MM.1S (cell line): ENCODE measurements at regions not wholly inside any gene's neighbourhood (a gene's known extent, or its start where the extent isn't known, plus 50 kb on each side); places are given as distances from the start of the nearest gene placed in this dataset.

Experiments used
- CTCF ChIP-seq: fragments of 300-600 bp; sonication (generic); IDR thresholded peaks from 2 replicates; pipeline ENCODE4 v1.5.1; 2016; ENCODE audit warnings: antibody characterized with exemption, low read length, mixed read lengths
- EZH2 ChIP-seq: fragments of 300-600 bp; sonication (generic); optimal IDR thresholded peaks from 2 replicates; pipeline ENCODE3; 2017; ENCODE audit warnings: low read depth, mild to moderate bottlenecking, antibody characterized with exemption, low read length, mixed read lengths
- EZH2phosphoT487 ChIP-seq: fragments of 300-600 bp; sonication (generic); IDR thresholded peaks from 2 replicates; pipeline ENCODE4 v1.6.1; 2018; ENCODE audit warnings: antibody characterized with exemption, low read length

GRCh38 chr3:34972481-34972880 lies 666.8 kb upstream of the ARPP21 start:
- no peak for TF ChIP-seq CTCF
- TF ChIP-seq EZH2phosphoT487: no peak
- TF ChIP-seq EZH2: no peak
